WTC11 (cell line): ENCODE measurements at regions not wholly inside any gene's neighbourhood (a gene's known extent, or its start where the extent isn't known, plus 50 kb on each side); places are given as distances from the start of the nearest gene placed in this dataset.

Source experiments
- ATAC-seq: fragments of 200-7000 bp; cut with Tn5 transposase; 2 replicates; pipeline ENCODE4 v1.10.0; 2021; ENCODE audit warnings: mild to moderate bottlenecking, moderate library complexity
- CTCF ChIA-PET: fragments of 300-600 bp; sonication (Branson Sonifier 250); formaldehyde crosslinking; loops from one replicate; lab custom pipeline; 2021; ENCODE audit warnings: antibody characterized with exemption; lab: Charles Lee
- POLR2A ChIA-PET: fragments of 350-600 bp; sonication (Branson Sonifier 250); formaldehyde crosslinking; loops from one replicate; lab custom pipeline; 2021; ENCODE audit warnings: antibody characterized with exemption; lab: Charles Lee
- DNase-seq: peaks from one replicate; pipeline ENCODE4 v3.0.0; 2021; ENCODE audit warnings: low spot score
- H3K27ac Mint-ChIP-seq: 2 replicates; pipeline ENCODE4 v1.8.0; 2021; ENCODE audit warnings: mixed read lengths
- H3K27me3 Mint-ChIP-seq: 2 replicates; pipeline ENCODE4 v1.8.0; 2021; ENCODE audit warnings: low read depth, mild to moderate bottlenecking, moderate library complexity, mixed read lengths
- H3K36me3 Mint-ChIP-seq: 2 replicates; pipeline ENCODE4 v1.8.0; 2021; ENCODE audit warnings: mixed read lengths
- H3K4me1 Mint-ChIP-seq: 2 replicates; pipeline ENCODE4 v1.8.0; 2022; ENCODE audit warnings: mixed read lengths
- H3K4me3 Mint-ChIP-seq: 2 replicates; pipeline ENCODE4 v1.8.0; 2021; ENCODE audit warnings: mild to moderate bottlenecking, moderate library complexity, mixed read lengths
- H3K9me3 Mint-ChIP-seq: 2 replicates; pipeline ENCODE4 v1.8.0; 2021; ENCODE audit warnings: mixed read lengths
- ATF1 ChIP-seq: sonication (generic); formaldehyde crosslinking; IDR thresholded peaks from 2 replicates; pipeline ENCODE4 v1.8.1; 2023; ENCODE audit warnings: mild to moderate bottlenecking, moderate library complexity, missing genetic modification reagents
- CREM ChIP-seq: sonication (generic); formaldehyde crosslinking; IDR thresholded peaks from 2 replicates; pipeline ENCODE4 v1.8.1; 2022; ENCODE audit warnings: mild to moderate bottlenecking, missing genetic modification reagents, moderate library complexity
- ETV6 ChIP-seq: sonication (generic); formaldehyde crosslinking; IDR thresholded peaks from 2 replicates; pipeline ENCODE4 v1.8.1; 2022; ENCODE audit warnings: mild to moderate bottlenecking, missing genetic modification reagents
- FOXJ3 ChIP-seq: sonication (generic); formaldehyde crosslinking; IDR thresholded peaks from 2 replicates; pipeline ENCODE4 v1.9.0; 2021; ENCODE audit warnings: missing genetic modification reagents, mild to moderate bottlenecking, borderline replicate concordance
- GABPB1 ChIP-seq: sonication (generic); formaldehyde crosslinking; IDR thresholded peaks from 2 replicates; pipeline ENCODE4 v1.8.1; 2023; ENCODE audit warnings: mild to moderate bottlenecking, missing genetic modification reagents
- GRHL2 ChIP-seq: fragments of 250-450 bp; sonication (Bioruptor Pico); IDR thresholded peaks from 2 replicates; pipeline ENCODE4 v1.8.0; 2022; ENCODE audit warnings: mild to moderate bottlenecking, moderate library complexity; ENCODE audit not compliant: insufficient replicate concordance, severe bottlenecking
- IRF2 ChIP-seq: sonication (generic); formaldehyde crosslinking; IDR thresholded peaks from 2 replicates; pipeline ENCODE4 v1.8.0; 2022; ENCODE audit warnings: low read depth, missing genetic modification reagents, borderline replicate concordance
- JUN ChIP-seq: sonication (generic); formaldehyde crosslinking; IDR thresholded peaks from 2 replicates; pipeline ENCODE4 v1.8.0; 2023; ENCODE audit warnings: mild to moderate bottlenecking, missing genetic modification reagents
- MYBL2 ChIP-seq: sonication (generic); formaldehyde crosslinking; IDR thresholded peaks from 2 replicates; pipeline ENCODE4 v1.8.1; 2023; ENCODE audit warnings: mild to moderate bottlenecking, moderate library complexity, missing genetic modification reagents
- NR2C2 ChIP-seq: sonication (generic); formaldehyde crosslinking; IDR thresholded peaks from 2 replicates; pipeline ENCODE4 v1.8.0; 2022; ENCODE audit warnings: mild to moderate bottlenecking, missing genetic modification reagents
- TP53 ChIP-seq: sonication (generic); formaldehyde crosslinking; IDR thresholded peaks from 2 replicates; pipeline ENCODE4 v1.8.1; 2023; ENCODE audit warnings: mild to moderate bottlenecking, missing genetic modification reagents
- ZBTB21 ChIP-seq: sonication (generic); formaldehyde crosslinking; IDR thresholded peaks from 2 replicates; pipeline ENCODE4 v1.8.1; 2023; ENCODE audit warnings: mild to moderate bottlenecking, missing genetic modification reagents, borderline replicate concordance
- ZNF219 ChIP-seq: sonication (generic); formaldehyde crosslinking; IDR thresholded peaks from 2 replicates; pipeline ENCODE4 v1.8.0; 2023; ENCODE audit warnings: missing genetic modification reagents, mild to moderate bottlenecking, borderline replicate concordance
- ZNF232 ChIP-seq: sonication (generic); formaldehyde crosslinking; IDR thresholded peaks from 2 replicates; pipeline ENCODE4 v1.8.0; 2022; ENCODE audit warnings: mild to moderate bottlenecking, missing genetic modification reagents
- ZNF416 ChIP-seq: fragments of 250-450 bp; sonication (Bioruptor Pico); IDR thresholded peaks from 2 replicates; pipeline ENCODE4 v1.9.0; 2021; ENCODE audit warnings: mild to moderate bottlenecking, inconsistent platforms
- TF ChIP-seq, protein P1 (sequence below): fragments of 250-450 bp; sonication (Bioruptor Pico); conservative IDR thresholded peaks from 2 replicates; pipeline ENCODE4 v1.9.0; 2021; ENCODE audit warnings: mild to moderate bottlenecking
- TF ChIP-seq, protein P2 (sequence below): sonication (generic); formaldehyde crosslinking; IDR thresholded peaks from 2 replicates; pipeline ENCODE4 v1.8.0; 2022; ENCODE audit warnings: mild to moderate bottlenecking, missing genetic modification reagents
- TF ChIP-seq, protein P3 (sequence below): sonication (generic); formaldehyde crosslinking; conservative IDR thresholded peaks from 2 replicates; pipeline ENCODE4 v1.8.1; 2023; ENCODE audit warnings: mild to moderate bottlenecking, low read depth, missing genetic modification reagents, moderate library complexity
- TF ChIP-seq, protein P4 (sequence below): fragments of 200-600 bp; IDR thresholded peaks from 2 replicates; pipeline ENCODE4 v1.8.0; 2022; ENCODE audit warnings: antibody characterized with exemption
- TF ChIP-seq, protein P5 (sequence below): sonication (generic); formaldehyde crosslinking; IDR thresholded peaks from 2 replicates; pipeline ENCODE4 v1.8.1; 2023; ENCODE audit warnings: mild to moderate bottlenecking, moderate library complexity, missing genetic modification reagents
- TF ChIP-seq, protein P6 (sequence below): fragments of 250-450 bp; sonication (Bioruptor Pico); IDR thresholded peaks from 2 replicates; pipeline ENCODE4 v1.9.0; 2021; ENCODE audit warnings: moderate library complexity, mild to moderate bottlenecking, inconsistent platforms, borderline replicate concordance
- TF ChIP-seq, protein P7 (sequence below): fragments of 250-450 bp; sonication (Bioruptor Pico); IDR thresholded peaks from 2 replicates; pipeline ENCODE4 v1.9.0; 2021; ENCODE audit warnings: mild to moderate bottlenecking, borderline replicate concordance
- TF ChIP-seq, protein P8 (sequence below): sonication (generic); formaldehyde crosslinking; IDR thresholded peaks from 2 replicates; pipeline ENCODE4 v1.8.1; 2022; ENCODE audit warnings: low read depth, mild to moderate bottlenecking, moderate library complexity, missing genetic modification reagents, borderline replicate concordance

DNA sequence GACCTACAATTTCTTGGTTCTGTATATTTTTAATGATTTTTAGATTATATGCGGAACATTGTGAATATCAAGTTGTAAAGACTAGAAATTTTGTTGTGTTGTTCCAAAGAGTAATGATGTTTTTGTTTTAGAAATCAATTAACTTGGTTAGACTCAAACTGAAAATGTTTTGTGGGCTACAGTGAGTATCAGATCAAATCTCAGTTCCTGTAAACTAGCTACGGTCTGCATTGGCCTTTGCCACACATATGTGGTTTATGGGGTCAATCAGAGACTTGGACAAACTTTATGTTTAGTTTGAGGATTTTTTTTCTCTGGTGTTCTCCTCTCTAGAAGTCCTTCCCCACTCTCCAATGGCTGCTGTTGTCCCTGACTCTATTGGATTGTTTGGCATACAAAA lies 308.0 kb upstream of the THRB start:
- POLR2A ChIA-PET, result no interaction called here

DNA sequence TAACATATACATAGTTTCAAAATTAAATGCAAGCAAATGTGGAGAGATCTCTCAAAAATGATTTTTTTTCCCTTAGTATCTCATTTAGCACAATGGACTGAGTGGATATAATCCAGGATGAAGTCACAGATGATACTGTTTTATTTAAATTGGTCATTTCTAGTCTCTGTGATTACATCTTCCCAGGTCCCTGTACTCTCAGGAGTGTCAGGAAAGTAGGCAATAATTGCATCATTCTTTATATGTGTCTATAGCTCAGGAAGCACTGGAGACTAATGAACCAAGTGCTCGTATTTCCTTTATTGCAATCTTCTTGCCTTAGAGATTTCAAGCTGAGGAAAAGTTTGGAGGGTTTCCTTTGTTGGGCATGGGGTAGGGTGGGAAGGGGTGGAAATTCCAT lies 309.4 kb upstream of the THRB start:
- POLR2A ChIA-PET, result no interaction called here
- H3K36me3 Mint-ChIP-seq, result no peaks in the 10 kb centered on the region
- CTCF ChIA-PET, result no interaction called here
- TF ChIP-seq, protein P1, sequence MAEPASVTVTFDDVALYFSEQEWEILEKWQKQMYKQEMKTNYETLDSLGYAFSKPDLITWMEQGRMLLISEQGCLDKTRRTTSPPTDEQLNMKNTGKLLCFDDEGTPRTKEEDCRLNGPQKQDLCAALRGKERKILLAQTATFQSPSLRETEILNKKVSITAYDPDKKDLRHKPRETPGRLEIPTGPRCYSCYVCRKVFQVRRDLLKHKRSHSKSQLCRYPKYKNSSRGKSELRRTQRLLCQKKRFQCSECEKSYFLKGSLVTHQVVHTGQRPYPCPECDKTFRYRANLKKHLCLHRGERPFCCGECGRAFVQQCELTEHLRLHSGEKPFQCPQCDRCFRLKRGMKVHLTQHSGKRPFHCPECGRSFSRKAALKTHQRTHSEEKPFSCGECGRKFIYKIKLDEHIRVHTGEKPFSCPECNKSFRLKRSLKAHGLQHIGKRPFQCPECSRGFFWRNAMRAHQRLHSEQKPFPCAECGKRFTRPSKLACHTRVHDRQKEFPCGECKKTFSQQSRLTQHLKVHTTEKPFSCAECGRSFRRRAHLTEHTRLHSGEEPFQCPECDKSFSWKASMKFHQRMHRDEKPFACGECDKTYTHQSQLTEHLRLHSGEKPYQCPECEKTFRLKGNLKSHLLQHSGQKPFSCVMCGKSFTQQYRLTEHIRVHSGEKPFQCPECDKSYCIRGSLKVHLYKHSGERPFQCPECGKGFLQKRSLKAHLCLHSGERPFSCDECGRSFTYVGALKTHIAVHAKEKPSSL (CRISPR knock-in tag), result no peak
- TF ChIP-seq, protein P2, sequence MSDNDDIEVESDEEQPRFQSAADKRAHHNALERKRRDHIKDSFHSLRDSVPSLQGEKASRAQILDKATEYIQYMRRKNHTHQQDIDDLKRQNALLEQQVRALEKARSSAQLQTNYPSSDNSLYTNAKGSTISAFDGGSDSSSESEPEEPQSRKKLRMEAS (CRISPR knock-in tag), result no peak
- TF ChIP-seq NR2C2 (CRISPR knock-in tag), result no peak
- TF ChIP-seq CREM (CRISPR knock-in tag), result no peak
- TF ChIP-seq, protein P3, sequence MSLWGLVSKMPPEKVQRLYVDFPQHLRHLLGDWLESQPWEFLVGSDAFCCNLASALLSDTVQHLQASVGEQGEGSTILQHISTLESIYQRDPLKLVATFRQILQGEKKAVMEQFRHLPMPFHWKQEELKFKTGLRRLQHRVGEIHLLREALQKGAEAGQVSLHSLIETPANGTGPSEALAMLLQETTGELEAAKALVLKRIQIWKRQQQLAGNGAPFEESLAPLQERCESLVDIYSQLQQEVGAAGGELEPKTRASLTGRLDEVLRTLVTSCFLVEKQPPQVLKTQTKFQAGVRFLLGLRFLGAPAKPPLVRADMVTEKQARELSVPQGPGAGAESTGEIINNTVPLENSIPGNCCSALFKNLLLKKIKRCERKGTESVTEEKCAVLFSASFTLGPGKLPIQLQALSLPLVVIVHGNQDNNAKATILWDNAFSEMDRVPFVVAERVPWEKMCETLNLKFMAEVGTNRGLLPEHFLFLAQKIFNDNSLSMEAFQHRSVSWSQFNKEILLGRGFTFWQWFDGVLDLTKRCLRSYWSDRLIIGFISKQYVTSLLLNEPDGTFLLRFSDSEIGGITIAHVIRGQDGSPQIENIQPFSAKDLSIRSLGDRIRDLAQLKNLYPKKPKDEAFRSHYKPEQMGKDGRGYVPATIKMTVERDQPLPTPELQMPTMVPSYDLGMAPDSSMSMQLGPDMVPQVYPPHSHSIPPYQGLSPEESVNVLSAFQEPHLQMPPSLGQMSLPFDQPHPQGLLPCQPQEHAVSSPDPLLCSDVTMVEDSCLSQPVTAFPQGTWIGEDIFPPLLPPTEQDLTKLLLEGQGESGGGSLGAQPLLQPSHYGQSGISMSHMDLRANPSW (CRISPR knock-in tag), result no peak
- no peak for TF ChIP-seq JUN (CRISPR knock-in tag)

More for the DNA sequence above, 308.0 kb upstream of the THRB start:
- no peak for DNase-seq
- no peaks in the 10 kb centered on the region for H3K9me3 Mint-ChIP-seq
- CTCF ChIA-PET, result no interaction called here
- no peak for ATAC-seq
- H3K27ac Mint-ChIP-seq, result no peak overlapping the region
- H3K4me1 Mint-ChIP-seq, result peaks cover 3% of the 10 kb centered on the region; the same call in 1 of the 2 replicates
- no peaks in the 10 kb centered on the region for H3K36me3 Mint-ChIP-seq
- H3K27me3 Mint-ChIP-seq, result no peaks in the 10 kb centered on the region
- no peak overlapping the region for H3K4me3 Mint-ChIP-seq
- TF ChIP-seq FOXJ3 (no peak), ZNF219 (CRISPR knock-in tag) (no peak), ZBTB21 (no peak), TP53 (CRISPR knock-in tag) (no peak), NR2C2 (CRISPR knock-in tag) (no peak), GRHL2 (CRISPR knock-in tag) (no peak), ZNF232 (no peak), ETV6 (CRISPR knock-in tag) (no peak), MYBL2 (CRISPR knock-in tag) (no peak), IRF2 (CRISPR knock-in tag) (no peak), ATF1 (CRISPR knock-in tag) (no peak), ZNF416 (no peak), GABPB1 (no peak)
- TF ChIP-seq, protein P4, sequence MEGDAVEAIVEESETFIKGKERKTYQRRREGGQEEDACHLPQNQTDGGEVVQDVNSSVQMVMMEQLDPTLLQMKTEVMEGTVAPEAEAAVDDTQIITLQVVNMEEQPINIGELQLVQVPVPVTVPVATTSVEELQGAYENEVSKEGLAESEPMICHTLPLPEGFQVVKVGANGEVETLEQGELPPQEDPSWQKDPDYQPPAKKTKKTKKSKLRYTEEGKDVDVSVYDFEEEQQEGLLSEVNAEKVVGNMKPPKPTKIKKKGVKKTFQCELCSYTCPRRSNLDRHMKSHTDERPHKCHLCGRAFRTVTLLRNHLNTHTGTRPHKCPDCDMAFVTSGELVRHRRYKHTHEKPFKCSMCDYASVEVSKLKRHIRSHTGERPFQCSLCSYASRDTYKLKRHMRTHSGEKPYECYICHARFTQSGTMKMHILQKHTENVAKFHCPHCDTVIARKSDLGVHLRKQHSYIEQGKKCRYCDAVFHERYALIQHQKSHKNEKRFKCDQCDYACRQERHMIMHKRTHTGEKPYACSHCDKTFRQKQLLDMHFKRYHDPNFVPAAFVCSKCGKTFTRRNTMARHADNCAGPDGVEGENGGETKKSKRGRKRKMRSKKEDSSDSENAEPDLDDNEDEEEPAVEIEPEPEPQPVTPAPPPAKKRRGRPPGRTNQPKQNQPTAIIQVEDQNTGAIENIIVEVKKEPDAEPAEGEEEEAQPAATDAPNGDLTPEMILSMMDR, result no peak
- TF ChIP-seq, protein P5, sequence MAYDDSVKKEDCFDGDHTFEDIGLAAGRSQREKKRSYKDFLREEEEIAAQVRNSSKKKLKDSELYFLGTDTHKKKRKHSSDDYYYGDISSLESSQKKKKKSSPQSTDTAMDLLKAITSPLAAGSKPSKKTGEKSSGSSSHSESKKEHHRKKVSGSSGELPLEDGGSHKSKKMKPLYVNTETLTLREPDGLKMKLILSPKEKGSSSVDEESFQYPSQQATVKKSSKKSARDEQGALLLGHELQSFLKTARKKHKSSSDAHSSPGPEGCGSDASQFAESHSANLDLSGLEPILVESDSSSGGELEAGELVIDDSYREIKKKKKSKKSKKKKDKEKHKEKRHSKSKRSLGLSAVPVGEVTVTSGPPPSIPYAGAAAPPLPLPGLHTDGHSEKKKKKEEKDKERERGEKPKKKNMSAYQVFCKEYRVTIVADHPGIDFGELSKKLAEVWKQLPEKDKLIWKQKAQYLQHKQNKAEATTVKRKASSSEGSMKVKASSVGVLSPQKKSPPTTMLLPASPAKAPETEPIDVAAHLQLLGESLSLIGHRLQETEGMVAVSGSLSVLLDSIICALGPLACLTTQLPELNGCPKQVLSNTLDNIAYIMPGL (CRISPR knock-in tag), result no peak
- TF ChIP-seq, protein P6, sequence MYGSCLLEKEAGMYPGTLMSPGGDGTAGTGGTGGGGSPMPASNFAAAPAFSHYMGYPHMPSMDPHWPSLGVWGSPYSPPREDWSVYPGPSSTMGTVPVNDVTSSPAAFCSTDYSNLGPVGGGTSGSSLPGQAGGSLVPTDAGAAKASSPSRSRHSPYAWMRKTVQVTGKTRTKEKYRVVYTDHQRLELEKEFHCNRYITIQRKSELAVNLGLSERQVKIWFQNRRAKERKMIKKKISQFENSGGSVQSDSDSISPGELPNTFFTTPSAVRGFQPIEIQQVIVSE (CRISPR knock-in tag), result no peak
- TF ChIP-seq, protein P7, sequence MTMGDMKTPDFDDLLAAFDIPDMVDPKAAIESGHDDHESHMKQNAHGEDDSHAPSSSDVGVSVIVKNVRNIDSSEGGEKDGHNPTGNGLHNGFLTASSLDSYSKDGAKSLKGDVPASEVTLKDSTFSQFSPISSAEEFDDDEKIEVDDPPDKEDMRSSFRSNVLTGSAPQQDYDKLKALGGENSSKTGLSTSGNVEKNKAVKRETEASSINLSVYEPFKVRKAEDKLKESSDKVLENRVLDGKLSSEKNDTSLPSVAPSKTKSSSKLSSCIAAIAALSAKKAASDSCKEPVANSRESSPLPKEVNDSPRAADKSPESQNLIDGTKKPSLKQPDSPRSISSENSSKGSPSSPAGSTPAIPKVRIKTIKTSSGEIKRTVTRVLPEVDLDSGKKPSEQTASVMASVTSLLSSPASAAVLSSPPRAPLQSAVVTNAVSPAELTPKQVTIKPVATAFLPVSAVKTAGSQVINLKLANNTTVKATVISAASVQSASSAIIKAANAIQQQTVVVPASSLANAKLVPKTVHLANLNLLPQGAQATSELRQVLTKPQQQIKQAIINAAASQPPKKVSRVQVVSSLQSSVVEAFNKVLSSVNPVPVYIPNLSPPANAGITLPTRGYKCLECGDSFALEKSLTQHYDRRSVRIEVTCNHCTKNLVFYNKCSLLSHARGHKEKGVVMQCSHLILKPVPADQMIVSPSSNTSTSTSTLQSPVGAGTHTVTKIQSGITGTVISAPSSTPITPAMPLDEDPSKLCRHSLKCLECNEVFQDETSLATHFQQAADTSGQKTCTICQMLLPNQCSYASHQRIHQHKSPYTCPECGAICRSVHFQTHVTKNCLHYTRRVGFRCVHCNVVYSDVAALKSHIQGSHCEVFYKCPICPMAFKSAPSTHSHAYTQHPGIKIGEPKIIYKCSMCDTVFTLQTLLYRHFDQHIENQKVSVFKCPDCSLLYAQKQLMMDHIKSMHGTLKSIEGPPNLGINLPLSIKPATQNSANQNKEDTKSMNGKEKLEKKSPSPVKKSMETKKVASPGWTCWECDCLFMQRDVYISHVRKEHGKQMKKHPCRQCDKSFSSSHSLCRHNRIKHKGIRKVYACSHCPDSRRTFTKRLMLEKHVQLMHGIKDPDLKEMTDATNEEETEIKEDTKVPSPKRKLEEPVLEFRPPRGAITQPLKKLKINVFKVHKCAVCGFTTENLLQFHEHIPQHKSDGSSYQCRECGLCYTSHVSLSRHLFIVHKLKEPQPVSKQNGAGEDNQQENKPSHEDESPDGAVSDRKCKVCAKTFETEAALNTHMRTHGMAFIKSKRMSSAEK (CRISPR knock-in tag), result no peak
- TF ChIP-seq, protein P8, sequence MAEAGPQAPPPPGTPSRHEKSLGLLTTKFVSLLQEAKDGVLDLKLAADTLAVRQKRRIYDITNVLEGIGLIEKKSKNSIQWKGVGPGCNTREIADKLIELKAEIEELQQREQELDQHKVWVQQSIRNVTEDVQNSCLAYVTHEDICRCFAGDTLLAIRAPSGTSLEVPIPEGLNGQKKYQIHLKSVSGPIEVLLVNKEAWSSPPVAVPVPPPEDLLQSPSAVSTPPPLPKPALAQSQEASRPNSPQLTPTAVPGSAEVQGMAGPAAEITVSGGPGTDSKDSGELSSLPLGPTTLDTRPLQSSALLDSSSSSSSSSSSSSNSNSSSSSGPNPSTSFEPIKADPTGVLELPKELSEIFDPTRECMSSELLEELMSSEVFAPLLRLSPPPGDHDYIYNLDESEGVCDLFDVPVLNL (CRISPR knock-in tag), result no peak
- TF ChIP-seq, all 79 proteins: peak for 0

More for the DNA sequence above, 309.4 kb upstream of the THRB start:
- no peak for ATAC-seq
- H3K27me3 Mint-ChIP-seq, result no peaks in the 10 kb centered on the region
- H3K9me3 Mint-ChIP-seq, result no peaks in the 10 kb centered on the region
- DNase-seq, result no peak
- H3K27ac Mint-ChIP-seq, result no peak overlapping the region
- peaks cover 13% of the 10 kb centered on the region for H3K4me1 Mint-ChIP-seq
- no peak overlapping the region for H3K4me3 Mint-ChIP-seq
